Keratinocyte (primary cell): ENCODE measurements at regions not wholly inside any gene's neighbourhood (a gene's known extent, or its start where the extent isn't known, plus 50 kb on each side); places are given as distances from the start of the nearest gene placed in this dataset.

Experiments
- DNase-seq: peaks from one replicate; pipeline ENCODE4 v3.0.0-alpha.2; 2011; ENCODE audit warnings: low read depth, missing footprints, low spot score
- FAIRE-seq: peaks from 2 replicates; lab custom pipeline; 2011; peaks lifted over from hg19 to GRCh38; lab: Jason Lieb, UNC
- H2AFZ ChIP-seq: 2 replicates; pipeline ENCODE4 v1.6.0; 2012; ENCODE audit warnings: low read length, control low read depth, inconsistent platforms; ENCODE audit not compliant: control insufficient read depth
- H3K27ac ChIP-seq: 2 replicates; pipeline ENCODE4 v1.5.1; 2011; ENCODE audit warnings: low read length; ENCODE audit not compliant: control insufficient read depth, insufficient read depth
- H3K27me3 ChIP-seq: 3 replicates; pipeline ENCODE4 v1.6.0; 2011; ENCODE audit warnings: low read length; ENCODE audit not compliant: control insufficient read depth, insufficient read depth; ENCODE audit errors: extremely low read depth
- H3K36me3 ChIP-seq, 2 experiments: 2 replicates in 1 of 2; 3 replicates in 1 of 2; pipeline ENCODE4 v1.5.1; 2011; ENCODE audit warnings: low read length in 2 of 2, mild to moderate bottlenecking in 1 of 2; ENCODE audit not compliant: control insufficient read depth in 2 of 2, insufficient read depth in 2 of 2; ENCODE audit errors: extremely low read depth in 1 of 2
- H3K4me1 ChIP-seq: 3 replicates; pipeline ENCODE4 v1.5.1; 2011; ENCODE audit warnings: low read length; ENCODE audit not compliant: control insufficient read depth, insufficient read depth; ENCODE audit errors: extremely low read depth
- H3K4me2 ChIP-seq: 3 replicates; pipeline ENCODE4 v1.6.0; 2011; ENCODE audit warnings: low read depth, low read length; ENCODE audit not compliant: control insufficient read depth, insufficient read depth; ENCODE audit errors: extremely low read depth
- H3K4me3 ChIP-seq, 3 experiments: fragments of 200-600 bp in 1 of 3; sonication (generic) in 1 of 3; 2 replicates in 2 of 3; 3 replicates in 1 of 3; pipeline ENCODE4 v1.5.1; 2011 to 2016; ENCODE audit warnings: low read length in 3 of 3, mild to moderate bottlenecking in 3 of 3, control low read depth in 2 of 3, inconsistent platforms in 1 of 3, low read depth in 1 of 3, mixed read lengths in 1 of 3, mixed run types in 1 of 3, moderate library complexity in 1 of 3; ENCODE audit not compliant: control insufficient read depth in 2 of 3, insufficient read depth in 2 of 3; ENCODE audit errors: extremely low read depth in 1 of 3
- H3K79me2 ChIP-seq: 2 replicates; pipeline ENCODE4 v1.6.0; 2012; ENCODE audit warnings: low read length; ENCODE audit not compliant: control insufficient read depth, insufficient read depth
- H3K9ac ChIP-seq: 3 replicates; pipeline ENCODE4 v1.6.0; 2011; ENCODE audit warnings: low read length; ENCODE audit not compliant: control insufficient read depth, insufficient read depth; ENCODE audit errors: extremely low read depth
- H3K9me1 ChIP-seq: 3 replicates; pipeline ENCODE4 v1.6.0; 2011; ENCODE audit warnings: low read length; ENCODE audit not compliant: control insufficient read depth, insufficient read depth; ENCODE audit errors: extremely low read depth
- H3K9me3 ChIP-seq: 2 replicates; pipeline ENCODE4 v1.5.1; 2012; ENCODE audit warnings: low read depth, low read length; ENCODE audit not compliant: control insufficient read depth
- H4K20me1 ChIP-seq: 3 replicates; pipeline ENCODE4 v1.6.0; 2011; ENCODE audit warnings: low read length; ENCODE audit not compliant: control insufficient read depth, insufficient read depth; ENCODE audit errors: extremely low read depth
- CTCF ChIP-seq, 3 experiments: IDR thresholded peaks in 1 of 3; conservative IDR thresholded peaks in 1 of 3; optimal IDR thresholded peaks in 1 of 3; 2 replicates in 2 of 3; 3 replicates in 1 of 3; pipeline versions ENCODE3 to v1.5.1; 2011; ENCODE audit warnings: low read length in 3 of 3, mild to moderate bottlenecking in 3 of 3, moderate library complexity in 2 of 3, control low read depth in 1 of 3, inconsistent platforms in 1 of 3; ENCODE audit not compliant: insufficient read depth in 2 of 3; ENCODE audit errors: extremely low read depth in 1 of 3
- EZH2 ChIP-seq: IDR thresholded peaks from one replicate; pipeline ENCODE4 v1.6.1; 2012; ENCODE audit warnings: inconsistent platforms, mild to moderate bottlenecking, low read length, moderate library complexity
- dilution Hi-C: fragments of 300-500 bp; cut with MboI; formaldehyde crosslinking; loops from one replicate; pipeline ENCODE4 v1.7.0; 2020; ENCODE audit warnings: low sequenced_read_pairs; ENCODE audit not compliant: extremely low pct_ligation_motif_present

DNA sequence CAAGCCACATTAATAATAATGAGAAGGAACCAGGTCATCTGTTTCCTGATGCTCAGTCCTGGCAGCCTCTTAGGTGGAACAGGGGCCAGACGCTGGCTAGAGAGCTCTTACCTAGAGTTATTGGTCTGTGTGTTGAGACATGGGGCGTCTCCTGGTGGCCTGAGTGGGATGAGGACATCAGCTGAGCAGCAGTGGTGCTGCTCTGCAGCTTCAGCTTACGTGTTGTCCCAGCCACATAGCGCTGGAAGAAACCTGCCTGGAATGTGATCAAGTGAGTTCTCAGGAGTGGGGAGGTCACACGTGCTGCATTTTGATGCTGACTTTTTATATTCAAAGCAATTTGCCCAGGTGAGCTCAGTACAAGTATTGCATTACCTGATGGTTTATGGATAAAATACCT, 355.4 kb downstream of the CDH26 start:
- H3K27me3 ChIP-seq: peaks cover 2% of the 10 kb centered on the region
- H4K20me1 ChIP-seq: no peaks in the 10 kb centered on the region
- no peaks in the 10 kb centered on the region for H3K79me2 ChIP-seq
- H3K9me3 ChIP-seq: peaks cover 3% of the 10 kb centered on the region
- TF ChIP-seq CTCF (optimal IDR thresholded peaks at IDR 0.05 in 1 of 3, IDR thresholded peaks at IDR 0.05 in 1 of 3, conservative IDR thresholded peaks at IDR 0.05 in 1 of 3; ENCODE audit: extremely low read depth in 1 of 3, insufficient read depth in 2 of 3, low read length in 3 of 3): no peak
- TF ChIP-seq EZH2: no peak
- no peaks in the 10 kb centered on the region for H3K9me1 ChIP-seq
- H2AFZ ChIP-seq: no peak overlapping the region
- H3K36me3 ChIP-seq: no peaks in the 10 kb centered on the region
- no peak overlapping the region for H3K4me2 ChIP-seq
- no peak overlapping the region for H3K27ac ChIP-seq
- H3K4me3 ChIP-seq: no peak overlapping the region
- FAIRE-seq: no peak
- H3K9ac ChIP-seq: no peak overlapping the region
- dilution Hi-C loops: no loop called here
- no peaks in the 10 kb centered on the region for H3K4me1 ChIP-seq
- no peak for DNase-seq

DNA sequence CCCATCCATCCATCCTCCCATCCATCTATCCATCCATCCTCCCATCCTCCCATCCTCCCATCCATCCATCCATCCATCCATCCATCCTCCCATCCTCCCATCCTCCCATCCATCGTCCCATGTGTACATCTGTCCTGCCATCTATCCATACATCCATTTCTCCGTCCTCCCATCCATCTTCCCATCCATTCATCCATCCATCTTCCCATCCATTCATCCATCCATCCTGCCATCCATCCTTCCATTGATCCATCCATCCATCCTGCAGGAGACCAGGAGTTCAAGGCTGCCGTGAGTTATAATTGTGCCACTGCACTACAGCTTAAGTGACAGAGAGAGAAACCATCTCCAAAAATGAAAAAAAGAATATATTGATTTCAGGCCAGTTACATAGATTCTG, 356.5 kb downstream of the CDH26 start:
- no peak overlapping the region for H3K27ac ChIP-seq
- dilution Hi-C loops: no loop called here
- H3K4me1 ChIP-seq: no peaks in the 10 kb centered on the region
- TF ChIP-seq CTCF (optimal IDR thresholded peaks at IDR 0.05 in 1 of 3, IDR thresholded peaks at IDR 0.05 in 1 of 3, conservative IDR thresholded peaks at IDR 0.05 in 1 of 3; ENCODE audit: extremely low read depth in 1 of 3, insufficient read depth in 2 of 3, low read length in 3 of 3) (no peak), EZH2 (no peak)
- no peaks in the 10 kb centered on the region for H4K20me1 ChIP-seq
- peaks cover 2% of the 10 kb centered on the region for H3K27me3 ChIP-seq
- FAIRE-seq (no peak), DNase-seq (no peak)
- H3K9me1 ChIP-seq: no peaks in the 10 kb centered on the region
- H3K4me3 ChIP-seq: no peak overlapping the region
- H3K9ac ChIP-seq: no peak overlapping the region
- H3K4me2 ChIP-seq: no peak overlapping the region
- no peaks in the 10 kb centered on the region for H3K36me3 ChIP-seq
- H3K79me2 ChIP-seq: no peaks in the 10 kb centered on the region
- peaks cover 3% of the 10 kb centered on the region for H3K9me3 ChIP-seq
- H2AFZ ChIP-seq: no peak overlapping the region
